HG02884 (cell line): ENCODE measurements at regions not wholly inside any gene's neighbourhood (a gene's known extent, or its start where the extent isn't known, plus 50 kb on each side); places are given as distances from the start of the nearest gene placed in this dataset.
A peak's percentile ranks its signal among the peaks of the same experiment; 100 is the strongest.
"Not testable (repeated sequence)": the region's sequence is repeated elsewhere in the genome, so short reads cannot be mapped to it uniquely, and the experiment has no call there.

Source experiments
- ATAC-seq: cut with Tn5 transposase; IDR thresholded peaks from one replicate; pipeline ENCODE4 v1.9.1; 2021; ENCODE audit warnings: mild to moderate bottlenecking, moderate library complexity; ENCODE audit not compliant: unreplicated experiment

GRCh38 chr1:79950511-79950910, 944.0 kb upstream of the ADGRL4 start:
- no peak for ATAC-seq

GRCh38 chr1:79945391-79945790, 938.9 kb upstream of the ADGRL4 start:
- ATAC-seq, result no peak

DNA sequence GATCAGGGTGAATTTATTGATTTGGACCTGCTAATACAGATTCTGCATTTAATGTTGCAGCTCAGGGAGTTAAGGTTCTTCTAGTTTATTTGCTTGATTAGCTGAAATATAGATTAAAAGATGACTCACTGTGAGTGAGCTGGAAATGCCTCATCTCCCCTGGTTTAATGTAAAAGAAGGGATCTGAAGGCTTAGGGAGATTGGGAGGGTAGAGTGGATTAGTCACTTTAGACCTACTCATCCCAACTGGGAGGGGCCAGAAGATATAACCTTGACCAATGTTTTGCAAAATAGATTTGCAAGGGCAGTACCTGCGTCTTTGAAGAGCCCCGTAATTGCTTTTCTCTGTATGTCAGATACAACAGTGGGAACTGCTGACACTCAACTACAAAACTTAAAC, 922.8 kb upstream of the ADGRL4 start:
- no peak for ATAC-seq

DNA sequence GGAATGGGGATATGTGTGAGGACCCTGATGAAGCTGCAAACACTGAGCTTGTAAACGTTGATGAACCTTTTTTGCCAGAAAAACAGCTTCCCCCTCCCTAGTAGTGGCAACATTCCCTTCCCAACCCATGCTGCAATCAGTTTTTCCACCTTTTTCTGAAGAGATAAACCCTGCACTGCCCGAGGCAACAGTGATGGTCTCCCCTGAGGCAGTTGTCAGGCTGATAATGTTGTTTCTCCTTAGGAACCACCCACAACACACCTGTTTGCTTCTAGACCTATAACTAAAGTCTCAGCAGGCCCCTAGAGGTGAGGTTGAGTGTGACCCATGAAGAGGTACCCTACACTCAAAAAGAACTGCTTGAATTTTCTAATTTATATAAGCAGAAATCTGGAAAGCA, 922.4 kb upstream of the ADGRL4 start:
- no peak for ATAC-seq

GRCh38 chr1:79920960-79921669, 914.6 kb upstream of the ADGRL4 start:
- no peak for ATAC-seq

GRCh38 chr1:79914896-79915295, 908.4 kb upstream of the ADGRL4 start:
- ATAC-seq, result no peak

- no peak for ATAC-seq
Measured at GRCh38 chr1:79912813-79913212, 906.3 kb upstream of the ADGRL4 start.

GRCh38 chr1:79903321-79903720, 896.8 kb upstream of the ADGRL4 start:
- ATAC-seq, result no peak

- ATAC-seq, result no peak
Measured at GRCh38 chr1:79902418-79902817, 895.9 kb upstream of the ADGRL4 start.

DNA sequence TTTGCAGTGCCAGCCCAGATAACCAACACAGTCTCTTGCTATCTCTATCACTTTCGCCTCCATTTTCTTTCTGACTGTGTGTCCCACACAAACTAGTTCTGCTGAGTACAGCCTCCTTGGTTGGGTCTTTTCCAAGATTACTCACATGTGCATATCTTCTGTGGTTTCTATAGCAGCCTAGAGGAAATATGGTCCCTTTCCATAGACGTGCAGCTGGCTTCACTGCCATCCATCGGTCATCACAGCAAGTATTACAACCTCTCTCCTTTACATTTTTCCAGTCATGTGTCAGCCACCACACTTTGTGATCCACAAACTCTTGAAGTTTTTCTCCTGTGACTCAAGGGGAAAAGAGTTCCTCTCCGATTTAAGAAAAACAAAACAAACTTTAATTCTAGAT, 893.4 kb upstream of the ADGRL4 start:
- no peak for ATAC-seq

GRCh38 chr1:79896140-79896539, 889.6 kb upstream of the ADGRL4 start:
- no peak for ATAC-seq

- no peak for ATAC-seq
Measured at GRCh38 chr1:79895573-79895972, 889.0 kb upstream of the ADGRL4 start.

- ATAC-seq, result not testable (repeated sequence)
Measured at GRCh38 chr1:79894129-79894528, 887.6 kb upstream of the ADGRL4 start.

DNA sequence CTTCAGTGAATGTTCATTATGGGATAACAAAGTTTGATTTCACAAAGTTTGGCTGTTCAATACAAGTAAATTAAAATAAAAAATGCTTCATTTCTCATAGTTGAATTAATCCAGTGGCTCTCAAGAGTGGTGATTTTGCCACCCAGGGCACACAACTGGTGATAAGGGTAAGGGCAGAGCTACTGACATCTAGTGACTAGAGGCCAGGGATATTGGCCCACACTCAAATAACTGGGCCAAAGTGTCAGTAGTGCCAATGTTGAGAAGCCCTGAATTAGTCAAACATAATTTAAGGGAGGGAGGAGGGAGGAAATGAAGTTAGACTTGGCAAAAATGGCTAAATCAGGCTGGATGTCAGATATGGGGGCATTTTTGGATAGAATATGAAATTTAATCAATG, 880.5 kb upstream of the ADGRL4 start:
- ATAC-seq, result no peak

DNA sequence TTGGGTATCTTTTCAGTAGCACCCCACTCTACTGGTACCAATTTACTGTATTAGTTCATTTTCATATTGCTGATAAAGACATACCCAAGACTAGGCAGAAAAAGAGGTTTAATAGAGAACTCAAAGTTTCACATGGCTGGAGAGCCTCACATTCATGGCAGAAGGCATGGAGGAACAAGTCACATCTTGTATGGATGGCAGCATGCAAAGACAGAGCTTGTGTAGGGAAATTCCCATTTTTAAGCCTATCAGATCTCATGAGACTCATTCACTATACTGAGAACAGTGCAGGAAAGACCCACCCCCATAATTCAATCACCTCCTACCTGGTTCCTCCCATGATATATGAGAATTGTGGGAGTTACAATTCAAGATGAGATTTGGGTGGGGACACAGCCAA, 878.6 kb upstream of the ADGRL4 start:
- ATAC-seq, result no peak

- ATAC-seq, result no peak
Measured at GRCh38 chr1:79877086-79877485, 870.6 kb upstream of the ADGRL4 start.

- ATAC-seq, result no peak
Measured at GRCh38 chr1:79875187-79875586, 868.7 kb upstream of the ADGRL4 start.

GRCh38 chr1:79874289-79874688, 867.8 kb upstream of the ADGRL4 start:
- no peak for ATAC-seq

DNA sequence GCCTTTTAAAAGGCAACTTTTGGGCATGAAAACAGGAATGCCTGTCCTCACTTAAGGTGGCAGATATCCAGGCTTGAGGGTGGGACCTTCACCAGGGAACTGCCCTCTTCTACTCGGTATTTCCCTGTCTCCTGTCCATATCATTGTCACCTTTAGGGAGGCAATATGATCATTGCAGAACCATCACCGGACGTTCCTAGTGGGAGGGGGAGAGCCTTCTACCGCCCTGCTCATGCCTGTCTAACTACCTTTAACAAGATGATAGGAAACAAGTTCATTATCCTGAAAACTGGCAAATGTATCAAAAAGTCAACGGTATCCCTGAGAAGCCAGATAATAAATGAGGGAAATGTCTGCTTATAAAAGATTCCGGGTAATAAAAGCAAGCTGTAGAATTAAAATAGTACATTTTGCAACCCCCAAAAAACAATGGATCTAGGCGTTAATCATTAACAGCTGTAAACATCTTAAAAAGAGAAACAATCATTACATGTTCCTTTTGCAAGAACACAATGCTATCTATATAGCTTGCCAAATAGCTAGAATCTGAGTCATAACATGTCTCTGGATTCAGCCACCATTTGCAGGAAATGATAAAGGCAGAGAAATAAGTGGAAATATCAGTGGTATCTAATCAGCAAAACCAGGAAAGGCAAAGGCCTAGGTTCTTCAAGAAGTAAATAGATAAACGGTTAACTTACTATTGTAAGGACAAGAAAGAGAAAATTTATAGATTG, 852.9 kb upstream of the ADGRL4 start:
- ATAC-seq, result no peak

- ATAC-seq, result peak; percentile 55
Measured at GRCh38 chr1:79852004-79852403, 845.5 kb upstream of the ADGRL4 start.

DNA sequence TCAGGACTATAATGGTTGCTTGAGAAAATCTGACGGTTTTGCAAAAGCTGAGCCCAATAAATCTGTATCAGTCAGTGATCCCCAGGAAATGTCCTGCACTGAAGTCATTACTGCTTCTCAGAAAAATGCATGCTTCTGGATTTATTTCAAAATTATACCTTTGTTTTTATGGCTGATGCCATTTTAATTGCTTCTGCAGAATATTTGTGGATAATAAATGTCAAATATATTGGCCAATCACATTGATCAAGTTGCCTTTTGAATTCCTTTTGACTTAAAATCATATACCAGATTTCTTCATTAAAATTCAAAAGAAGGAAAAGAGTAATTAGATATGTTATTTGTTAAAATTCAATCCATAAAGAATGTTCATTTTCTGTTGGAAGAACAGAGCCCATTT, 842.9 kb upstream of the ADGRL4 start:
- no peak for ATAC-seq

DNA sequence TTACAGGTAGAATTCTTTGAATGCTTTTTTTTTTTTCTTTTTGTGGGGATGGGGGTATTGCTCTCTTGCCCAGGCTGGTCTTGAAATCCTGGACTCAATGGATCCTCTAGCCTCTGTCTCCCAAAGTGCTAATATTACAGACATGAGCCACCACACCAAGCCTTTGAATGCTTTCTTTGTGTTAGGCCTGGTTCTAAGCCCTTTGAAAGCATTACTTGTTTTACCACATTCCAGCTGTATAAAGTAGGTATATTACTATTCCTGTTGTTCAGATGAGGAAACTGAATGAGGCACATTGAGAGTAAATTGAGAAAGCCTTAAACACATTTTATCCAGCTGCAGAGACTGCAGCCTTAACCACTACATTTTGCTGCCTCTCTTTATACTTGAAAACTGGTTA, 841.8 kb upstream of the ADGRL4 start:
- no peak for ATAC-seq

- no peak for ATAC-seq
Measured at GRCh38 chr1:79847700-79848099, 841.2 kb upstream of the ADGRL4 start.
